Gastrocnemius medialis (tissue), 4 donors: ENCODE measurements at regions not wholly inside any gene's neighbourhood (a gene's known extent, or its start where the extent isn't known, plus 50 kb on each side); places are given as distances from the start of the nearest gene placed in this dataset.

ENCODE experiments used
- ATAC-seq, 2 donors: fragments of 150-250 bp; one replicate each; pipeline ENCODE4 v1.9.1; 2016
- DNase-seq, 2 donors: peaks; one replicate each; pipeline ENCODE4 v3.0.0-alpha.2; 2019
- H3K27ac ChIP-seq, 4 donors: fragments of 200-600 bp; sonication (generic); 1 replicate in 1 of 4; 2 replicates in 3 of 4; pipeline ENCODE4 v1.5.1; 2016 to 2018; ENCODE audit warnings: mild to moderate bottlenecking in 2 of 4, moderate library complexity in 1 of 4
- H3K27me3 ChIP-seq, 3 donors: fragments of 200-600 bp; sonication (generic) in 2 of 3; 1 replicate in 1 of 3; 2 replicates in 2 of 3; pipeline versions ENCODE4 v1.5.1 to v1.6.0; 2016 to 2019; ENCODE audit warnings: mild to moderate bottlenecking in 1 of 3, moderate library complexity in 1 of 3
- H3K36me3 ChIP-seq, 2 donors: fragments of 200-600 bp; sonication (generic) in 1 of 2; one replicate each; pipeline ENCODE4 v1.5.1; 2017 to 2018
- H3K4me1 ChIP-seq, 2 donors: fragments of 200-600 bp; sonication (generic) in 1 of 2; one replicate each; pipeline ENCODE4 v1.5.1; 2016 to 2017; ENCODE audit warnings: mild to moderate bottlenecking in 2 of 2
- H3K4me3 ChIP-seq, 4 donors: fragments of 200-600 bp; sonication (generic) in 3 of 4; 1 replicate in 1 of 4; 2 replicates in 3 of 4; pipeline ENCODE4 v1.5.1; 2016 to 2019; ENCODE audit warnings: mild to moderate bottlenecking in 2 of 4
- H3K9me3 ChIP-seq, 3 donors: fragments of 200-600 bp; sonication (generic) in 2 of 3; 1 replicate in 1 of 3; 2 replicates in 2 of 3; pipeline ENCODE4 v1.5.1; 2016 to 2019
- POLR2A ChIP-seq, 2 donors: fragments of 450-650 bp; IDR thresholded peaks; one replicate each; pipeline ENCODE4 v1.6.1; 2017; ENCODE audit warnings: antibody characterized with exemption in 2 of 2, mild to moderate bottlenecking in 2 of 2, moderate library complexity in 2 of 2
- in situ Hi-C, 4 donors: fragments of 200-750 bp; cut with MboI; loops; one replicate each; pipeline versions ENCODE4 v1.15.0 to v1.8.0; 2017; ENCODE audit warnings: low sequenced_read_pairs in 4 of 4
- intact Hi-C: fragments of 100-400 bp; cut with DNase I; formaldehyde crosslinking; loops from one replicate; pipeline ENCODE4 v1.15.1; 2023; ENCODE audit warnings: low total_unique reads
- TF ChIP-seq, protein P1 (sequence below), 5 experiments: fragments of 450-650 bp in 3 of 5; fragments of 200-600 bp in 2 of 5; sonication (generic) in 2 of 5; IDR thresholded peaks in 4 of 5; conservative IDR thresholded peaks in 1 of 5; 1 replicate in 4 of 5; 2 replicates in 1 of 5; pipeline ENCODE4 v1.5.1; 2016 to 2019; ENCODE audit warnings: antibody characterized with exemption in 5 of 5, mild to moderate bottlenecking in 3 of 5, moderate library complexity in 3 of 5

DNA sequence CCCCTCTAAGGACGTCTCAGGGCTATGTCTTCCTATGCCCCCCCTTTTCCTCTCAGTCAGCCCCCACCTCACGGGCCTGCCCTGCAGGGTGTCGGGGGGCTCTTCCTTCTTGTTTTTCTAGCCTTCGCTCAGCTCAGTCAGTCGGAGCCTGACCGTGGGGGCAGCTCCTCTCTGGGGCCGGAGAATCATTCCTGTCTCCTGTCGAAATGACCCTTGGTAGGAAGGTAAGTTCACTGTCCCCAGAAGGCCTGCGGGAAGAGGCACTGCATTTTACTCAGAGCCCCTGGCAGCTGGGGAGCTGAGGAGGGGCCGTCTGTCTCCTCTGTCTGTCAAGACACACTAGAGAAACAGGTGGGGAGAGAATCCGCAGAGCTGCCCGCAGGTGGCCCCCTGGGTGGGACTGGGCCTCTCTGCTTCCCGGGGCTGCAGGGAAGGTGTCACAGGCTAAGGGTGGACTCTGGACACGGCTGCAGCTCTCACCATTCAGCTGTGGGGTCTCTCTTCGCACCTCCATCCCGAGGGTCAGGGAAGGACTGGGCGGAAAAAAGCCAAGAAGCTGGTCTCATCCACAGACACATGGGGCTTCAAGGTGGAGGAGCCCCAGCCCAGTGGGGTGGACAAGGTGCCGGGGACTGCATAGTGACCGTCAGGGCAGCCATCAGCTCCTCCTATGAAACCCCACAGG is 112.8 kb upstream of the TNRC6C start:
- H3K4me1 ChIP-seq: peaks cover 19 to 21% of the 10 kb centered on the region in 2 donors
- H3K36me3 ChIP-seq: no peaks in the 10 kb centered on the region
- ATAC-seq (no peak), DNase-seq (no peak)
- no peaks in the 10 kb centered on the region for H3K9me3 ChIP-seq
- H3K27me3 ChIP-seq: no peaks in the 10 kb centered on the region
- intact Hi-C loops (no loop called here), in situ Hi-C loops (no loop called here)
- no peak for TF ChIP-seq POLR2A (IDR thresholded peaks at IDR 0.05)
- TF ChIP-seq, protein P1, sequence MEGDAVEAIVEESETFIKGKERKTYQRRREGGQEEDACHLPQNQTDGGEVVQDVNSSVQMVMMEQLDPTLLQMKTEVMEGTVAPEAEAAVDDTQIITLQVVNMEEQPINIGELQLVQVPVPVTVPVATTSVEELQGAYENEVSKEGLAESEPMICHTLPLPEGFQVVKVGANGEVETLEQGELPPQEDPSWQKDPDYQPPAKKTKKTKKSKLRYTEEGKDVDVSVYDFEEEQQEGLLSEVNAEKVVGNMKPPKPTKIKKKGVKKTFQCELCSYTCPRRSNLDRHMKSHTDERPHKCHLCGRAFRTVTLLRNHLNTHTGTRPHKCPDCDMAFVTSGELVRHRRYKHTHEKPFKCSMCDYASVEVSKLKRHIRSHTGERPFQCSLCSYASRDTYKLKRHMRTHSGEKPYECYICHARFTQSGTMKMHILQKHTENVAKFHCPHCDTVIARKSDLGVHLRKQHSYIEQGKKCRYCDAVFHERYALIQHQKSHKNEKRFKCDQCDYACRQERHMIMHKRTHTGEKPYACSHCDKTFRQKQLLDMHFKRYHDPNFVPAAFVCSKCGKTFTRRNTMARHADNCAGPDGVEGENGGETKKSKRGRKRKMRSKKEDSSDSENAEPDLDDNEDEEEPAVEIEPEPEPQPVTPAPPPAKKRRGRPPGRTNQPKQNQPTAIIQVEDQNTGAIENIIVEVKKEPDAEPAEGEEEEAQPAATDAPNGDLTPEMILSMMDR (IDR thresholded peaks at IDR 0.05 in 4 of 5, conservative IDR thresholded peaks at IDR 0.05 in 1 of 5): no peak
- H3K27ac ChIP-seq: no peak overlapping the region
- H3K4me3 ChIP-seq: no peak overlapping the region

DNA sequence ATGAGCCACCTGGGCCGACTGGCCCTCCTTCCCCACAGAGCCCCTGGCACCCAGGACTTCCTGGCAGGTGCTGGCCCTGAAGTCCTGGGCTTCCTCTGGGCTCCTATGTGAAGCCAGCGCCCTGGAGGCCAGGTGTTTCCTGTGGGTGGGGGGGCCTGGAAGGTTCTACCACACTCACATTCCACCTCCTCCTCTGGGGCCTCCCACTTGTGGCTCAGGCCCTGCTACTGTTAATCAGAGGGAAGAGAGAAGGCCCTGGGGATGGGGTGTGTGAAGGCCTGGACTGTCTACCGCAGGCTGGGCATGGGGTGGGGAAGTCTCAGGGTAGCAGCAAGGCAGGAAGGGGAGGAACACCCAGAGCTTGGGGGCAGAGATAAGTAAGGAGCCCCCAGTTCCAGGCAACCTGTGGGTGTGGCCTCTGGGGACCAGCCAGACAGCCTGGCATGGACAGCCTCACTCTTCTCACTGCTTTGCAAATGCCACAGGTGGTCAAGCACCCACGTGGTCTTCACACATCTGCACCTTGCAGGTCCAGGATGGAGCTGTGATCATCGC is 111.9 kb upstream of the TNRC6C start:
- TF ChIP-seq POLR2A (IDR thresholded peaks at IDR 0.05): no peak
- TF ChIP-seq, protein P1 (IDR thresholded peaks at IDR 0.05 in 4 of 5, conservative IDR thresholded peaks at IDR 0.05 in 1 of 5): no peak
- DNase-seq (no peak), ATAC-seq (no peak)
- intact Hi-C loops (no loop called here), in situ Hi-C loops (no loop called here)
- H3K4me3 ChIP-seq: no peak overlapping the region
- peaks cover 13 to 14% of the 10 kb centered on the region in 2 donors for H3K4me1 ChIP-seq
- H3K9me3 ChIP-seq: no peaks in the 10 kb centered on the region
- H3K27me3 ChIP-seq: no peaks in the 10 kb centered on the region
- H3K27ac ChIP-seq: no peak overlapping the region
- H3K36me3 ChIP-seq: no peaks in the 10 kb centered on the region

DNA sequence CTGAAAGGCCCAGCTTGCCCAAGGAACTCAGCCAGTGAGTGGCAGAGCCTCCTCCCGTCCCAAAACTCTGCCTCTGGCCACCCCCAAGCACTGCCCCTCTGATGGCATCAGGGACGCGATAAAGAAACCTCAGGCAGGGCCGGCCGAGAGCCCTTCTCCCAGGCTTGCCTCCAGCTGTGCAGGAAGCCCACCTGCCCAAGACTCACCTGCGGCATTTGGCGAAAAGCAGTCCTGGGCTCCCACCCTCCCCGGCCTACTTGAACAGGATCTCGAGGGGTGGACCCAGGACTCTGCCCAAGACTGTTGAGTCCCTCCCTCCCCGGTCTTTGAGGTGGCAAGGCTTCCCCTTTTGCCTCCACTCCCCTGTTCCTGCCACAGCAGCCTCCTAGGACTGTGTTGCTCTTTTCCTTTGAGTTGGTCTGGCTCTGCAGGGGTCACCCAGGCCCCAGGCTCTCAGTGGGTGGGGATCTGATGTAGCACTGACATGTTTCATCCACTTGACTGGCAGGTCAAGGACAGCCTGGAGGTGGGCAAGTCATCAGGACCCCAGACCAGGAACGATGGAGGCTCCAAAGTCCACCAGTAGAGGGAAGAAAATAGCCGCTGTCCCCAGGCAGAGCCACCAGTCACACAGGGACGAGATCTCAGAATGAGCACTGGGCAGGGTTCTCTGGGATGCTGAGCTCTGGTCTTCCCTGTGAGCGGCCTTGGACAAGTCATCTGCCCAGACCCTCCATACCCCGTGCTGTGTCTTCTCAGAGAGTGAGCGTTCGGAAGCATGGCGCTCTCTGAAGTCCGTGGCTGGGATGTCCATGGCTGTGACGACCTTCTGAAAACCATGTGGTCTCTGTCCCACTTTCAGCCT is 111.0 kb upstream of the TNRC6C start:
- Histone ChIP-seq H3K9me3 (no peaks in the 10 kb centered on the region), H3K4me3 (no peak overlapping the region), H3K27me3 (no peaks in the 10 kb centered on the region), H3K4me1 (peaks cover 5 to 6% of the 10 kb centered on the region in 2 donors), H3K36me3 (no peaks in the 10 kb centered on the region), H3K27ac (no peak overlapping the region)
- in situ Hi-C loops (no loop called here), intact Hi-C loops (no loop called here)
- DNase-seq: no peak
- no peak for ATAC-seq
- TF ChIP-seq POLR2A (IDR thresholded peaks at IDR 0.05): no peak
- TF ChIP-seq, protein P1 (IDR thresholded peaks at IDR 0.05 in 4 of 5, conservative IDR thresholded peaks at IDR 0.05 in 1 of 5): no peak

DNA sequence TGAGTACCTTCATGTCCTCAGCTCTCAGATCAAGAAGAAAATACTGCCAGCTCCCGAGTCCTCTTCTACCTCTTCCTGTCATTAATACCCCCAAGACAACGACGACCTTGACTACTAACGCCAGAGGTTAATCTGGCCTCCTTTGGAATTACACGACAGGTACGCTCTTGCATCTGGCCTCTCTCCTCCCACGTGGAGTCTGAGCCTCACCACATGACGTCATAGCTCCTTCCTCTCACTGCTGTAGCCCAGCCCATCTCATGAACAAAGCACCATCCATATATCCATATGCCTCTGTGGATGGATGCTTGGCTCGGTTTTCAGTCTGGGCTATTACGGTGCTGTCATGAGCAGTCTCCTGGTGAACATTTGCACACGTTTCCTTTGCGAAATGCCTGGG is 110.2 kb upstream of the TNRC6C start:
- intact Hi-C loops (no loop called here), in situ Hi-C loops (no loop called here)
- no peak for DNase-seq
- H3K4me3 ChIP-seq: no peak overlapping the region
- no peaks in the 10 kb centered on the region for H3K36me3 ChIP-seq
- TF ChIP-seq POLR2A (IDR thresholded peaks at IDR 0.05): no peak
- TF ChIP-seq, protein P1 (IDR thresholded peaks at IDR 0.05 in 4 of 5, conservative IDR thresholded peaks at IDR 0.05 in 1 of 5): no peak
- H3K4me1 ChIP-seq: no peaks in the 10 kb centered on the region
- ATAC-seq: no peak
- H3K27me3 ChIP-seq: no peaks in the 10 kb centered on the region
- H3K27ac ChIP-seq: no peak overlapping the region
- no peaks in the 10 kb centered on the region for H3K9me3 ChIP-seq
